ENCODE measurements at regions not wholly inside any gene's neighbourhood (a gene's known extent, or its start where the extent isn't known, plus 50 kb on each side); places are given as distances from the start of the nearest gene placed in this dataset.

- Histone ChIP-seq H3K9me3 (no peaks in the 10 kb centered on the region), H3K36me3 (ENCODE audit: low read depth, missing control alignments) (no peaks in the 10 kb centered on the region), H3K4me1 (no peaks in the 10 kb centered on the region), H3K4me3 (no peak overlapping the region), H3K27me3 (no peaks in the 10 kb centered on the region), H3K27ac (no peak overlapping the region)
- intact Hi-C loops (cut with DNase I; ENCODE audit: low total_unique reads), result no loop called here
- DNase-seq, result no peak
- TF ChIP-seq, protein P1, sequence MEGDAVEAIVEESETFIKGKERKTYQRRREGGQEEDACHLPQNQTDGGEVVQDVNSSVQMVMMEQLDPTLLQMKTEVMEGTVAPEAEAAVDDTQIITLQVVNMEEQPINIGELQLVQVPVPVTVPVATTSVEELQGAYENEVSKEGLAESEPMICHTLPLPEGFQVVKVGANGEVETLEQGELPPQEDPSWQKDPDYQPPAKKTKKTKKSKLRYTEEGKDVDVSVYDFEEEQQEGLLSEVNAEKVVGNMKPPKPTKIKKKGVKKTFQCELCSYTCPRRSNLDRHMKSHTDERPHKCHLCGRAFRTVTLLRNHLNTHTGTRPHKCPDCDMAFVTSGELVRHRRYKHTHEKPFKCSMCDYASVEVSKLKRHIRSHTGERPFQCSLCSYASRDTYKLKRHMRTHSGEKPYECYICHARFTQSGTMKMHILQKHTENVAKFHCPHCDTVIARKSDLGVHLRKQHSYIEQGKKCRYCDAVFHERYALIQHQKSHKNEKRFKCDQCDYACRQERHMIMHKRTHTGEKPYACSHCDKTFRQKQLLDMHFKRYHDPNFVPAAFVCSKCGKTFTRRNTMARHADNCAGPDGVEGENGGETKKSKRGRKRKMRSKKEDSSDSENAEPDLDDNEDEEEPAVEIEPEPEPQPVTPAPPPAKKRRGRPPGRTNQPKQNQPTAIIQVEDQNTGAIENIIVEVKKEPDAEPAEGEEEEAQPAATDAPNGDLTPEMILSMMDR (IDR thresholded peaks at IDR 0.05), result no peak
- no peak for TF ChIP-seq POLR2A (IDR thresholded peaks at IDR 0.05)
Observed at GRCh38 chr4:32030406-32030805, 1310.2 kb downstream of the PCDH7 start.

DNA sequence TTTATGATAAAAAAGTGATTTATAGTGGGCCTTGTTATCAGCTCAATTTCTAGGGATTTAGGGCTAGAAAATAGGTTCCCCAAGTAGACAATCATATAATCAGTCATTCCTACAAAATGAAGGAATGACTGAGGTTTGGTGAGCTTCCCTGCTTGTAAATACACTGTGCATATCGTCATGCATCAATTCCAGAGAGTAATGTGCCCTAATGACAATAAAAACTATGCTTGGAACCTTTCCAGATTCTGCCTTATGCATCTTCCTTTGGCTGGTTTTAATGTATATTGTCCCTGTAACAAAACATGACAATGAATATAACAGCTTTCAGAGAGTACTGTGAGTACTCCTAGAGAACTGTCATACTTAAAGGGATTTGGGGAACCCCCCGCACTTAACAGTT lies 1310.9 kb downstream of the PCDH7 start:
- Histone ChIP-seq H3K27me3 (no peaks in the 10 kb centered on the region), H3K27ac (no peak overlapping the region), H3K4me1 (no peaks in the 10 kb centered on the region), H3K4me3 (no peak overlapping the region), H3K36me3 (ENCODE audit: low read depth, missing control alignments) (no peaks in the 10 kb centered on the region), H3K9me3 (no peaks in the 10 kb centered on the region)
- 86 to 89% methylated on average over 2 of the region's 2 CpGs for WGBS, 2 donors
- no peak for DNase-seq
- intact Hi-C loops (cut with DNase I; ENCODE audit: low total_unique reads), result no loop called here
- TF ChIP-seq, protein P1 (IDR thresholded peaks at IDR 0.05), result no peak
- TF ChIP-seq POLR2A (IDR thresholded peaks at IDR 0.05), result no peak

DNA sequence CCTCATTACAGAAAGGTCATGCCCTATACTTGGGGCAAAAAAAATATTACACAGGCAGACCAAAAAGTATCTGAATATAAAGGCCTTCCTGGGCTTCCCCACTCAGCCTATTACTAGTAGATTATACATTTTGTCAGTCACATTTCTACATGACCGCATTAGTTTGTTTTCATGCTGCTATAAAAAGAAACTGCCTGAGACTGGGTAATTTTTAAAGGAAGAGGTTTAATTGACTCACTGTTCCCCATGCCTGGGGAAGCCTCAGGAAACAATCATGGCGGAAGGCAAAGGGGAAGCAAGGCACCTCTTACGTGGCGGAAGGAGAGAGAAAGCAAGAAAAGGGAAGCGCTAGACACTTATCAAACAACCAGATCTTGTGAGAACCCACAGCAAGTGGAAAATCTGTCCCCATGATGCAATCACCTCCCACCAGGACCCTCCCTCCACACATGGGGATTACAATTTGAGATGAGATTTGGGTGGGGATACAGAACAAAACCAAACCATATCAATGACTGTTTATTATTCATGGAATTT lies 1312.0 kb downstream of the PCDH7 start:
- intact Hi-C loops (cut with DNase I; ENCODE audit: low total_unique reads), result no loop called here
- 78 to 86% methylated on average over 5 of the region's 5 CpGs for WGBS, 2 donors
- no peak overlapping the region for H3K27ac ChIP-seq
- TF ChIP-seq, protein P1 (IDR thresholded peaks at IDR 0.05), result no peak
- TF ChIP-seq POLR2A (IDR thresholded peaks at IDR 0.05), result no peak
- no peaks in the 10 kb centered on the region for H3K9me3 ChIP-seq
- no peaks in the 10 kb centered on the region for H3K4me1 ChIP-seq
- DNase-seq, result no peak
- H3K4me3 ChIP-seq, result no peak overlapping the region
- no peaks in the 10 kb centered on the region for H3K27me3 ChIP-seq
- H3K36me3 ChIP-seq (ENCODE audit: low read depth, missing control alignments), result no peaks in the 10 kb centered on the region

DNA sequence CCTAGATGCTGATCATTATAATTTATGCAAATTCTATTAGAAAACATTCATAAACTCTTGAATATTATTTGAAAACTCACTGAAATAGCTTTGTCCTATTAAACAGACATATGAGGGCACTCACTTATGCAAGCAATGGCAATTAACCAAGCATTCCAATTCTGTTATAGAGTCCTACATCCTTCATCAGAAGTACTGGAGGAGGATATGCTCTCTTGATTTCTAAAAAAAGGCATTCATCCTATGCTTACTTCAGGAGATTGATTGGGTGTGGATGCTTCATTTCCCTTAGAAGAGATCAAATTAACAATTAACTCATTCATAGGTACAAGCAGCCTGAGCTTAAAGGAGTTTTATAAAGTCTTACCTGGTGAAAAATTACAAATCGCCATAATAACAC lies 1317.2 kb downstream of the PCDH7 start:
- Histone ChIP-seq H3K27ac (no peak overlapping the region), H3K36me3 (ENCODE audit: low read depth, missing control alignments) (no peaks in the 10 kb centered on the region), H3K27me3 (no peaks in the 10 kb centered on the region), H3K9me3 (no peaks in the 10 kb centered on the region), H3K4me3 (no peak overlapping the region), H3K4me1 (no peaks in the 10 kb centered on the region)
- DNase-seq, result no peak
- intact Hi-C loops (cut with DNase I; ENCODE audit: low total_unique reads), result no loop called here
- 58 to 94% methylated on average over 1 of the region's 1 CpG for WGBS, 2 donors
- TF ChIP-seq POLR2A (IDR thresholded peaks at IDR 0.05), result no peak
- TF ChIP-seq, protein P1 (IDR thresholded peaks at IDR 0.05), result no peak

DNA sequence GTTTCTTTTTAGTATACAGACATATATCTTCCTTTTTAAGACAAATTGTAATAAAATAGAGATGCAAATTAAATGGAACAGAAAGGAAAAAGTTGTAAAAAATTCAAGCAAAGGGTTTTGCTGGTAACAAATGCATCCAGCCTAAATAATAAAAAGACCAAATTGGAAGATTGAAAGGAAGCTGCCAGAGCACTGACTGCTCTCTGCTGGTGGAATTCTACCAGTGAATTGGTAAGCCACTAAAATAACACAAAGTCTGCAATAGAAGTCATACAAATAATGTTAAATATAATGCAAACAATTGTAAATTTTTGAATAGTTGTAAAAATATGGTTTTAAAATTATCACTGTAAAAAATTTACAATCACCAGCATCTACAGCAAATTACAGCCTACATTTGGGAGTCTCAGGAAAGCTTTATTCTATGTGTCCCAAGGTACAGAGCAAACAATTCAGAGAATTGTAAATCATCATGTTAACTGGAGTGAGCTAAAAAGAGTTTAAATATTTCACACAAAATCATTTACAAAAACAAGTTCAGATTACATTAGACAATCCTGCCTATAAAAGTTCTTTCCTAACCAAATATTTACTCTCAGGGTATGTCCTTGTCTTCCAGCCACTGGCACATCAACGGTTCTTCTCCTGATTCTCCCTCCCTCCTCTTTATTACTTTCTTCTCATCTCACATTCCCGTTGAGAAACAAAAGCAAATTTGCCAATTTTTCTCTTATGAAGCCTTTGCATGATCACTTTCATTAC lies 1322.5 kb downstream of the PCDH7 start:
- TF ChIP-seq, protein P1 (IDR thresholded peaks at IDR 0.05), result no peak
- no peak for TF ChIP-seq POLR2A (IDR thresholded peaks at IDR 0.05)
- whole genome bisulfite sequencing, 2 donors, result 48 to 55% methylated on average over 2 of the region's 2 CpGs

More for the DNA sequence above, 1322.5 kb downstream of the PCDH7 start:
- no peak overlapping the region for H3K27ac ChIP-seq
- intact Hi-C loops (cut with DNase I; ENCODE audit: low total_unique reads), result no loop called here
- no peaks in the 10 kb centered on the region for H3K4me1 ChIP-seq
- H3K27me3 ChIP-seq, result no peaks in the 10 kb centered on the region
- no peak overlapping the region for H3K4me3 ChIP-seq
- H3K9me3 ChIP-seq, result no peaks in the 10 kb centered on the region
- no peak for DNase-seq
- no peaks in the 10 kb centered on the region for H3K36me3 ChIP-seq (ENCODE audit: low read depth, missing control alignments)
